ENCODE measurements at regions not wholly inside any gene's neighbourhood (a gene's known extent, or its start where the extent isn't known, plus 50 kb on each side); places are given as distances from the start of the nearest gene placed in this dataset.

DNA sequence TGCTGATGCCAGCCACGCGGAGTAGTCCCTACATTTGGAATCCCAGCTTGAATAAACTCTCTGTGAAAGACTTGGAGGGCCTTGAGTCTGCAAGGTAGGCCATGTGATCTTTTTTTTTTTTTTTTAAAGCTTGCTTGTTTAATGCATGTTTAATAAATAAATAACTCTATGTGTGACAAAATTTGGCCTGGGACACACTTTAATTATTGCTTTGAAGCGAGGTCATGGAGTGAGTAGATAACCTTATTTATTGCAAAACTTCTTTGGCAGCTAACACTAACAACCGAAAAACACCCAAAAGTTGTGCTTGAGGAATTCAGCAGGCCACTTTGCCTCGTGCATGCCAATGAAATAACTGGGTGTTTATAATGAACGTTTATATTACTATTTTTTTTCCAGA is 382.2 kb downstream of the FLRT2 start:
- Mint-ChIP-seq H3K4me3 (no peak overlapping the region), H3K4me1 (peaks cover 0 to 2% (median 0%) of the 10 kb centered on the region in 3 donors), H3K27me3 (no peaks in the 10 kb centered on the region), H3K36me3 (no peaks in the 10 kb centered on the region), H3K27ac (no peak overlapping the region), H3K9me3 (peaks cover 0 to 7% (median 0%) of the 10 kb centered on the region in 3 donors)

DNA sequence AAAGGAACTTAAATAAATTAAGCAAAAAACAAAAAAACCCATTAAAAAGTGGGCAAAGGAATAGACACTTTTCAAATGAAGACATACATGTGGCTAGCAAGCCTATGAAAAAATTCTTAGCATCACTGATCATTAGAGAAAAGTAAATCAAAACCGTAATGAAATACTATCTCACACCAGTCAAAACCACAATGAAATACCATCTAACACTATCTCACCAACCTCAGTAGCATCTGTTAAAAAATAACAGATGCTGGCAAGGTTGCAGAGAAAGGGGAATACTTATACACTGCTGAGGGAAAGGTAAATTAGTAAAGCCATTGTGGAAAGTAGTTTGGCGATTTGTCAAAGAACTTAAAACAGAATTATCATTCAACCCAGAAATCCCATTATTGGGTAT is 381.1 kb downstream of the FLRT2 start:
- no peaks in the 10 kb centered on the region for H3K27me3 Mint-ChIP-seq
- no peak overlapping the region for H3K4me3 Mint-ChIP-seq
- H3K9me3 Mint-ChIP-seq: peaks cover 0 to 7% (median 4%) of the 10 kb centered on the region in 3 donors
- H3K4me1 Mint-ChIP-seq: peaks cover 0 to 2% (median 0%) of the 10 kb centered on the region in 3 donors
- H3K36me3 Mint-ChIP-seq: no peaks in the 10 kb centered on the region
- H3K27ac Mint-ChIP-seq: no peak overlapping the region

DNA sequence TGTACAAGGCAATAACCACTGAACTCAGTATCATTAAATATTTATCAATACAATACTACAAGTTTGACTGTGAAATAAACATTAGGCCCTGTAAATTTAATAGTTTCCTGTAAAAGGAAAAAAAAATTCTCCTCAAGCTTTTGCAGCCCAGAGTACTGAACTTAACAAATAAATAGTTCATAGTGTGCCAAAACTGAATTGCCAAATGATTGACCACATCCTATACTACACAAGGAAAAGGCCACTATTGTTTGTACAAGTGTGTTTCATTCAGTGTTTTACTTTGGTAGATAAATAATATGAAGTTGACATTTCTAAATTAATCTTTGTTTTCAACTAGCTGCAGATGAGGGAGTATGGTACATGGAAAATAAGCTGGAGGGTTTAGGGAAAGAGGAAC is 379.6 kb downstream of the FLRT2 start:
- no peaks in the 10 kb centered on the region for H3K4me1 Mint-ChIP-seq
- no peak overlapping the region for H3K27ac Mint-ChIP-seq
- peaks cover 0 to 4% (median 4%) of the 10 kb centered on the region in 3 donors for H3K9me3 Mint-ChIP-seq
- H3K36me3 Mint-ChIP-seq: no peaks in the 10 kb centered on the region
- H3K4me3 Mint-ChIP-seq: no peak overlapping the region
- no peaks in the 10 kb centered on the region for H3K27me3 Mint-ChIP-seq

DNA sequence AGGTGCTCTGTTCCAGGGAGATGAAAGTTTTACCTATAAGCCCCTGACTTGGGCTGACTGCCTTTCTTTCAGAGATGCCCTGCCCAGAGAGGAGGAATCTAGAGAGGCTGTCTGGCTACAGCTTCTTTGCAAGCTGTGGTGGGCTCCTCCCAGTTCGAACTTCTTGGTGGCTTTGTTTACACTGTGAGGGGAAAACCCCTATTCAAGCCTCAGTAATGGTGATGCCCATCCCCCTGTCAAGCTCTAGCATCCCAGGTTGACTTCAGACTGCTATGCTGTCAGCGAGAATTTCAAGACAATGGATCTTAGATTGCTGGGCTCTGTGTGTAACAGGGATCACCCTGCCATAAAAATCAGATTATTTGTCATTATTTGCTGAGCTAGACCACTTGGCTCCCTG is 377.6 kb downstream of the FLRT2 start:
- H3K4me3 Mint-ChIP-seq: no peak overlapping the region
- peaks cover 0 to 4% (median 2%) of the 10 kb centered on the region in 3 donors for H3K9me3 Mint-ChIP-seq
- H3K36me3 Mint-ChIP-seq: no peaks in the 10 kb centered on the region
- H3K4me1 Mint-ChIP-seq: no peaks in the 10 kb centered on the region
- no peak overlapping the region for H3K27ac Mint-ChIP-seq
- H3K27me3 Mint-ChIP-seq: no peaks in the 10 kb centered on the region

DNA sequence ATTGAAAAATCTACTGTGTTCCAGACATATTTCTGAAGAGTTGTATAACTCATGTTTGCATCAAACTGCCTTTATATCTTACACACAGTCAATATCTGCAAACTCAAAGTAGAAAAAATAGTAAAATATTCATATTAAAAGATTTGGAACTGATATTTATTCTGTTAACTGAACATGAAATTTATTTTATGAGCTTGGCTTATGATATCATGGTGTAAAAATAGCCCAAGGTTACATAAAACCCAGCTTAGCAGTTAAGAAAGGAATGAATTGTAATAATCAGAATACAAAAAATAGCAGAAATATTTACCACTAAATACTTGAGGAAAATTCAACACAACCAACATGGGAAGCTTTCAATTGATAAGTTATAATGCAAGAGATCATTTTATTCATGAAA is 367.9 kb downstream of the FLRT2 start:
- Mint-ChIP-seq H3K9me3 (peaks cover 0 to 2% (median 2%) of the 10 kb centered on the region in 3 donors), H3K4me1 (peaks cover 0 to 2% (median 0%) of the 10 kb centered on the region in 3 donors), H3K27me3 (no peaks in the 10 kb centered on the region), H3K36me3 (no peaks in the 10 kb centered on the region), H3K4me3 (no peak overlapping the region), H3K27ac (no peak overlapping the region)

- H3K27me3 Mint-ChIP-seq: no peaks in the 10 kb centered on the region
- H3K9me3 Mint-ChIP-seq: no peaks in the 10 kb centered on the region
- no peak overlapping the region for H3K27ac Mint-ChIP-seq
- H3K4me1 Mint-ChIP-seq: peaks cover 0 to 2% (median 0%) of the 10 kb centered on the region in 3 donors
- no peaks in the 10 kb centered on the region for H3K36me3 Mint-ChIP-seq
- H3K4me3 Mint-ChIP-seq: no peak overlapping the region
These were observed 365.7 kb downstream of the FLRT2 start for GRCh38 chr14:85895603-85896002.

DNA sequence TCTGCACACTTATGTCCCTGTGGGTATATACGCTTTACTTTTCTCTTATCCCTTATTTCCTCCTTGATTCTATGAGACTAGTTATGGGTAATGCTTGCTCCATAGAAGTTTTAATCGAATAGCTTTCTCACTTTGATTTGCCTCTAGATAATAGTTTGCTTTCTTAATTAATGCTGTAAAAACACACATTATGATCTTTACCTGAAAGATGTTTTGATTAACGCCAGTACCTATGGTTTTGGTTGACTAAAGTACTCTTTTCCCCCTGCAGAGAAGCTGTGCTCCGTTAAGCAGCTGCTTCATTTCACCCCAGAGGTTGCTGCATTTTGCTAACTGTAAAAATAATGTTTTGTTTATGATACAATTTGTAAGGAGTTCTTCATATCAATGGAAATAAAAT is 362.3 kb downstream of the FLRT2 start:
- H3K4me1 Mint-ChIP-seq: peaks cover 0 to 2% (median 0%) of the 10 kb centered on the region in 3 donors
- no peaks in the 10 kb centered on the region for H3K36me3 Mint-ChIP-seq
- H3K27me3 Mint-ChIP-seq: no peaks in the 10 kb centered on the region
- H3K4me3 Mint-ChIP-seq: no peak overlapping the region
- H3K27ac Mint-ChIP-seq: no peak overlapping the region
- no peaks in the 10 kb centered on the region for H3K9me3 Mint-ChIP-seq

GRCh38 chr14:85883966-85884365 is 354.0 kb downstream of the FLRT2 start:
- H3K4me3 Mint-ChIP-seq: no peak overlapping the region

DNA sequence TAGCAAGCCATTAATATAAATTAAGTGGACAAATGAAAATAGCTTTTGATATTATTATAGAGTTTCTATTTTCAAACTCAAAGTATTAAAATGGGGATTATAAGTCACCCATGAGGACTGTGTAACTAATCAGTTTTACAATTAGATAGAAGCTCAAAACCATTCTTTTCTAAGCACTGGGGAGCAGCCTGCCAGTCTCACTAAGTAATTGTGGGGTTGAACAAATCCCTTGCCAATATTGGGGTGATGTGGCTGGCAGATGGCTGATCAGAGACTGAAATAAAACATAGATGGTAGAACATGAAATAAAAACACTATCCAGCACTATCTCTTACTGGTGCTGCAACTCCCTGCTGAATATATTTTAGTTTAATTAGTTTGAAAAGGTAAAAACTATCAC is 353.2 kb downstream of the FLRT2 start:
- peaks cover 0 to 3% (median 2%) of the 10 kb centered on the region in 3 donors for H3K9me3 Mint-ChIP-seq
- H3K4me3 Mint-ChIP-seq: no peak overlapping the region
- H3K4me1 Mint-ChIP-seq: no peaks in the 10 kb centered on the region
- no peak overlapping the region for H3K27ac Mint-ChIP-seq
- no peaks in the 10 kb centered on the region for H3K36me3 Mint-ChIP-seq
- no peaks in the 10 kb centered on the region for H3K27me3 Mint-ChIP-seq

More at GRCh38 chr14:85883966-85884365, 354.0 kb downstream of the FLRT2 start:
- H3K27ac Mint-ChIP-seq: no peak overlapping the region
- H3K36me3 Mint-ChIP-seq: no peaks in the 10 kb centered on the region
- H3K9me3 Mint-ChIP-seq: peaks cover 0 to 3% (median 2%) of the 10 kb centered on the region in 3 donors
- no peaks in the 10 kb centered on the region for H3K27me3 Mint-ChIP-seq
- H3K4me1 Mint-ChIP-seq: no peaks in the 10 kb centered on the region

DNA sequence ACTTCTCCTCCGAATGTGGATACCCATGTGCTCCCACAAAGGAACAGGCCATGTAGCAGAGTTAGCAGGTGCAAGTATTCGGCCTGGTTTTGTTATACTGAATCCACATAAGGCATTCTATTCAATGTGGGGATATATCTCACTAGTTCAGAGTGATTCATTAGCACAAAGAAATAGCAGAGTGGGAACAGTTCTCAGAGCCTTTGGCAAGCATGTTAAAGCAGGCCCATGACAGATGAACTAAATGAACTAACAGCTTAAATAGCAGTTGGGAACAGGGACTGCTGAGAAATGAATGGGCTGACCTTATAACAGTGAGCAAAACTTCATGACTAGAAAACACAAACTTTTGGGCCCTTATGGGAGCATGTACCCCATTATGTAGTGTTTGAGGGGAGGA is 352.0 kb downstream of the FLRT2 start:
- H3K27ac Mint-ChIP-seq: no peak overlapping the region
- no peak overlapping the region for H3K4me3 Mint-ChIP-seq
- H3K36me3 Mint-ChIP-seq: no peaks in the 10 kb centered on the region
- no peaks in the 10 kb centered on the region for H3K27me3 Mint-ChIP-seq
- H3K4me1 Mint-ChIP-seq: no peaks in the 10 kb centered on the region
- peaks cover 0 to 3% (median 2%) of the 10 kb centered on the region in 3 donors for H3K9me3 Mint-ChIP-seq

DNA sequence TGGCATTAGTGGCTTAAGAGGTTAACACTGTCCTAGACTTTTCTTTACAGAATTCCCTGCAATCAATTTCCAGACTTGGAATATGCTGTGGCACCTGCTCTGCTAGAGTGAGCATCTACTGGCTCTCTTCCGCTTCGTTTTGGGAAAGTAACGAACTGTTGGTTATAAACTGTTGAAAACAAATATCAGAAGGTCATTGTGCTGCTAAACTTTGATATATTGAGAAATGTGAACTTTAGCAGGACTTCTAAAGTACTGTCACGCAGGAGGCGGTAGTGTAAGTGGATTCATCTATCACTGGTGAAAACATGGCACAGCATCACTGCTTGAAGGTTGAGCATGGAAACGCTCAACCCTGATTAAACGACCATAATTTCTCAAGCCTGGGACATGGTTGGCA is 348.9 kb downstream of the FLRT2 start:
- Mint-ChIP-seq H3K4me1 (no peaks in the 10 kb centered on the region), H3K27me3 (no peaks in the 10 kb centered on the region), H3K27ac (no peak overlapping the region), H3K36me3 (no peaks in the 10 kb centered on the region), H3K4me3 (no peak overlapping the region), H3K9me3 (peaks cover 0 to 2% (median 0%) of the 10 kb centered on the region in 3 donors)

GRCh38 chr14:85873006-85873405 is 343.1 kb downstream of the FLRT2 start:
- H3K4me1 Mint-ChIP-seq: no peaks in the 10 kb centered on the region
- H3K36me3 Mint-ChIP-seq: no peaks in the 10 kb centered on the region
- no peak overlapping the region for H3K27ac Mint-ChIP-seq
- H3K27me3 Mint-ChIP-seq: no peaks in the 10 kb centered on the region
- no peak overlapping the region for H3K4me3 Mint-ChIP-seq
- H3K9me3 Mint-ChIP-seq: peaks cover 0 to 7% (median 1%) of the 10 kb centered on the region in 3 donors

DNA sequence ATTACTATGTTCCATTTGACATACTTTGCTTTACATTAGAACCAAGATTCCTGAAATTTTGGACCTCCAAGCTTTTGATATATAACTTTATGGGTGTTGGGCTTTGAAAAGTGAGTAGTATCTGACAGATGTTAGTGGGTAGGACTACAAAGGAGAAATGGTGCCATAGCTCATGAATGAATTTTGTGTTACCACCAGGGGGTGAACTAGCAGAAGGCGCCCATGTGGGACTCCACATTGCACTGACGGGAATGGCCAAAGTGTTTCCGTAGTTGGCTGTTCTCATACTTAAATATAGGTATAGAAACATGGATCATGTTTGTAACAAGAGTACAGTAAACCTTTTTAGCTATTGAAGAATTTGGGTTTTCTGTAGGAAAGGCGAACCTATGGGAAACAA is 337.5 kb downstream of the FLRT2 start:
- Mint-ChIP-seq H3K27ac (no peak overlapping the region), H3K9me3 (peaks cover 0 to 4% (median 1%) of the 10 kb centered on the region in 3 donors), H3K27me3 (no peaks in the 10 kb centered on the region), H3K4me1 (no peaks in the 10 kb centered on the region), H3K36me3 (no peaks in the 10 kb centered on the region), H3K4me3 (no peak overlapping the region)

DNA sequence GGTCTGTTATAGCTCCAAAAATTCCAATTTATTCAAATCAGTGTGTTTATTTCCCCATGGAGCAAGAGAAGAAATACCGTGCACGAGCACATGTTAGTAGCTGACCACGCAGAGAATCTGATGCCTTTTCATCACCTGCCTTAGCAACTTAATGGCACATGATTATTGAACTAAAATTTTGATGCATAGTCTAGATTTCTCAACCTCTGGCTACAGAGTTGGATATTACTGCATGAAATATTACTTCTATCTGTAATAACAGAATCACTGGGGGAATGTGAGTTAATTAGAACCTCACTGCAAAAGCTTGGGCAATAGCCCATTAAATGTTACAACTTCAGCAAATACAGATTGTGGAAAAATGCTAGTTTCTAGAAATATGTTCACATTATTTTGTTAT is 335.8 kb downstream of the FLRT2 start:
- peaks cover 0 to 4% (median 1%) of the 10 kb centered on the region in 3 donors for H3K9me3 Mint-ChIP-seq
- H3K4me1 Mint-ChIP-seq: no peaks in the 10 kb centered on the region
- H3K4me3 Mint-ChIP-seq: no peak overlapping the region
- H3K36me3 Mint-ChIP-seq: no peaks in the 10 kb centered on the region
- H3K27ac Mint-ChIP-seq: no peak overlapping the region
- no peaks in the 10 kb centered on the region for H3K27me3 Mint-ChIP-seq

GRCh38 chr14:85858634-85859033 is 328.7 kb downstream of the FLRT2 start:
- H3K27ac Mint-ChIP-seq: no peak overlapping the region
- H3K9me3 Mint-ChIP-seq: peaks cover 0 to 4% (median 2%) of the 10 kb centered on the region in 3 donors
- no peaks in the 10 kb centered on the region for H3K36me3 Mint-ChIP-seq
- no peaks in the 10 kb centered on the region for H3K27me3 Mint-ChIP-seq
- H3K4me3 Mint-ChIP-seq: no peak overlapping the region
- no peaks in the 10 kb centered on the region for H3K4me1 Mint-ChIP-seq

DNA sequence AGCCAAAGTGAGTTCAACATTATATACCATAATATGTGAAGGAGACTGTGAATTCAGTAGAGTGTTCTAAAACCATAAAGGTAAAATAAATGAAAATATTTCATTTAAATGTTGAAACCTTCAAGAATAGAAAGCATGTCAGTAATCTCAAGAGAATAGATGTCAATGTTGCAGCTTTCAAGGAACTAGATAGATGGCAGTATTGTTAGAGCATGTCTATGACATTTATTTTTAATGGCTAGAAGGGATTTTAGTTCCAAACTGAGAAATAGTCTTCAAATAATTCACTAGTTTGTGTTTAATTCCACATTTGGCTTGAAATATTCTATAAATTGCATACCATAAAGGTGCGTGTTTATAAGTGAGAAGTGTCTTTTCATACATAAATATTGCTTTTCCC is 326.5 kb downstream of the FLRT2 start:
- no peak overlapping the region for H3K4me3 Mint-ChIP-seq
- no peak overlapping the region for H3K27ac Mint-ChIP-seq
- H3K36me3 Mint-ChIP-seq: no peaks in the 10 kb centered on the region
- no peaks in the 10 kb centered on the region for H3K4me1 Mint-ChIP-seq
- H3K27me3 Mint-ChIP-seq: no peaks in the 10 kb centered on the region
- H3K9me3 Mint-ChIP-seq: peaks cover 0 to 4% (median 2%) of the 10 kb centered on the region in 3 donors
